Gastroesophageal sphincter (tissue), 3 donors: ENCODE measurements at regions not wholly inside any gene's neighbourhood (a gene's known extent, or its start where the extent isn't known, plus 50 kb on each side); places are given as distances from the start of the nearest gene placed in this dataset.

Experiments
- POLR2A ChIP-seq, 2 donors: fragments of 450-650 bp; IDR thresholded peaks; one replicate each; pipeline ENCODE4 v1.6.1; 2017; ENCODE audit warnings: antibody characterized with exemption in 2 of 2, mild to moderate bottlenecking in 2 of 2, moderate library complexity in 1 of 2
- TF ChIP-seq, protein P1 (sequence below), 4 experiments: fragments of 200-600 bp in 2 of 4; fragments of 450-650 bp in 2 of 4; sonication (generic) in 1 of 4; IDR thresholded peaks; one replicate each; pipeline ENCODE4 v1.5.1; 2017 to 2019; ENCODE audit warnings: antibody characterized with exemption in 4 of 4, mild to moderate bottlenecking in 2 of 4, moderate library complexity in 2 of 4

DNA sequence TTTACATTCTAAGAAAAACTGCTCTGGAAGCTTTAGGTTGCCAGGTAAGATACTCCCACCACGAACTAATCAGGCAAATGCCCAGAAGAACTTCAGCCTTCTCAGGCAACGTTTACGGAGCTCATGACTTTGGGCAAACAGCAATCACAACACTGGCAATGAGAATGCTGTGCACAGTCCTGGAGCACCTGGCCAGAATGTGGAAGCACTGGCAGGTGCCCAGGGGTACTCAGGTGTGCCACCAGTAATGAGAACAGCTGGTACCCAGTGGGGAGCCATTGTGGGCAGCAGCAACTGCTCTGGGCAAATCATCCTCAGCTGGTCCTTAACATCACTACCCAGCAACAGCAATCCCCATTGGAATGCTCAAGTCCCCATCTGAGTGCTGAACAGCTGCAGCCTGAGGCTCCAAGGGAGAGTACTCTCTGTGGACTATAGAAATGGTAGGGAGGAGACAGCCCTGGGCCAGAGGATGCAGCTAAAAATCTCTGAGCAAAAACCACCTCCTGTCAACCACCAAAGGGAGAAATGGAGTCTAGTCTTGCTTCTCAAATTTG, 210.0 kb downstream of the FOXO1 start:
- TF ChIP-seq, protein P1, sequence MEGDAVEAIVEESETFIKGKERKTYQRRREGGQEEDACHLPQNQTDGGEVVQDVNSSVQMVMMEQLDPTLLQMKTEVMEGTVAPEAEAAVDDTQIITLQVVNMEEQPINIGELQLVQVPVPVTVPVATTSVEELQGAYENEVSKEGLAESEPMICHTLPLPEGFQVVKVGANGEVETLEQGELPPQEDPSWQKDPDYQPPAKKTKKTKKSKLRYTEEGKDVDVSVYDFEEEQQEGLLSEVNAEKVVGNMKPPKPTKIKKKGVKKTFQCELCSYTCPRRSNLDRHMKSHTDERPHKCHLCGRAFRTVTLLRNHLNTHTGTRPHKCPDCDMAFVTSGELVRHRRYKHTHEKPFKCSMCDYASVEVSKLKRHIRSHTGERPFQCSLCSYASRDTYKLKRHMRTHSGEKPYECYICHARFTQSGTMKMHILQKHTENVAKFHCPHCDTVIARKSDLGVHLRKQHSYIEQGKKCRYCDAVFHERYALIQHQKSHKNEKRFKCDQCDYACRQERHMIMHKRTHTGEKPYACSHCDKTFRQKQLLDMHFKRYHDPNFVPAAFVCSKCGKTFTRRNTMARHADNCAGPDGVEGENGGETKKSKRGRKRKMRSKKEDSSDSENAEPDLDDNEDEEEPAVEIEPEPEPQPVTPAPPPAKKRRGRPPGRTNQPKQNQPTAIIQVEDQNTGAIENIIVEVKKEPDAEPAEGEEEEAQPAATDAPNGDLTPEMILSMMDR (IDR thresholded peaks at IDR 0.05): no peak
- no peak for TF ChIP-seq POLR2A (IDR thresholded peaks at IDR 0.05)
